Motor neuron (in vitro differentiated cells): ENCODE measurements at regions not wholly inside any gene's neighbourhood (a gene's known extent, or its start where the extent isn't known, plus 50 kb on each side); places are given as distances from the start of the nearest gene placed in this dataset.

ENCODE experiments used
- ATAC-seq, 8 experiments: fragments of 200-7000 bp; cut with Tn5 transposase; replicated peaks in 6 of 8; 2 replicates each; pipeline ENCODE4 v1.8.0; 2021; ENCODE audit warnings: mild to moderate bottlenecking in 8 of 8, moderate library complexity in 8 of 8
- H3K27ac ChIP-seq, 2 donors: fragments of 250-450 bp; sonication (Bioruptor Pico); 2 replicates each; pipeline ENCODE4 v1.9.0; 2021; ENCODE audit warnings: antibody characterized with exemption in 2 of 2, mild to moderate bottlenecking in 2 of 2, moderate library complexity in 1 of 2
- H3K4me1 ChIP-seq, 2 donors: fragments of 250-450 bp; sonication (Bioruptor Pico); replicated peaks in 1 of 2; 2 replicates each; pipeline ENCODE4 v1.6.1; 2021; ENCODE audit warnings: antibody characterized with exemption in 2 of 2, mild to moderate bottlenecking in 2 of 2, moderate library complexity in 1 of 2
- H3K4me3 ChIP-seq, 5 donors: fragments of 250-450 bp; sonication (Bioruptor Pico); 2 replicates each; pipeline ENCODE4 v1.9.0; 2021; ENCODE audit warnings: antibody characterized with exemption in 5 of 5, mild to moderate bottlenecking in 5 of 5, moderate library complexity in 4 of 5
- WGBS, 10 experiments: fragments of 450-650 bp; shearing (Covaris generic); methylation state at CpG; one replicate each; pipeline ENCODE4 v1.0.0; 2022; 5-methylcytosine and 5-hydroxymethylcytosine counted together
- in situ Hi-C, 9 experiments: fragments of 400-800 bp; cut with MboI; loops; one replicate each; pipeline ENCODE4 v1.15.0; 2021; ENCODE audit warnings: low sequenced_read_pairs in 9 of 9, low pct_unique_long_range_greater_than_20kb in 2 of 9; ENCODE audit not compliant: unreplicated experiment in 9 of 9

DNA sequence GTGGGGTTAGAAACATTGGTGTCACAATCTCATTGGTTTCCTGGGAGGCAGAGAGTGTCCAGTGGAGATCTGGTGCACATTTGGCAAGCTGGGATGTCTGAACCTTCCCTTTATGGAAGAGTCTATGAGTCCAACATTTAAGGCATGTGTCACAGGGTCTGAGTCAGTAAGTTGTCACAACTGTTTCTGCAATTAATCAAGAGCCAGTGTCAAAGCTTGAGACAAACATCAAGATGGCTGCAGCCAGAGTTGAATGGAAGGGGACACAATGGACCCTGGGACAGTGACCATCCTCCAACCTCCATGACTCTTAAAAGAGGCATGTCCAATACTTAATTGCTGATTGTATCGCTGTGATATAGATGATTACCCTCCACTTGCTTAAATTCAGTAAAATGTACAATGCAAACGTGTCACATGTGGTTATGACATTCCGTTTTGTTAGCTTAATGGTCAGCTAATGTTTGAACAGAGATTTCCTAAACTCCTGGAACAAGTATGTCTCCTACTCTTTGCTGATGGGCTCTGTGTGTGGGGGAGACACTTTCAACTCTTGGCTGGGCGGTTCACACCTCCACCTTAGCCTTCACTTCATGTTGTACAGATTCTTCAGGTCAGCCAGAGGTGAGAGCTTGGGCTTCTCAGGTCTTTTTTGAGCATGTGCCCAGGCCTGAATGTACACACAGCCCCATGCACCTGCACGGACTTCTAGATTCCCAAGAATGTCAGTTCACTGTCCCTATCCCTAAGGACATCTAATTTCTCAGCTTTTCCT, 79.9 kb upstream of the PRR23E start:
- in situ Hi-C loops, result no loop called here
- no peak for ATAC-seq
- H3K4me3 ChIP-seq, result no peak overlapping the region
- 39 to 83% (median 66%) methylated on average over 1 to 4 of the region's 5 CpGs; no CpG with 5 or more reads in 3 of the 10 experiments for WGBS, 10 experiments
- no peak overlapping the region for H3K27ac ChIP-seq
- peaks cover 4 to 8% of the 10 kb centered on the region in 2 donors for H3K4me1 ChIP-seq

- Histone ChIP-seq H3K27ac (no peak overlapping the region), H3K4me1 (peaks cover 4 to 8% of the 10 kb centered on the region in 2 donors), H3K4me3 (no peak overlapping the region)
- ATAC-seq, result peak in 1 of 8 experiments; percentile 29
- in situ Hi-C loops, result no loop called here
- WGBS, 10 experiments, result 46 to 100% (median 80%) methylated on average over 1 of the region's 1 CpG; no CpG with 5 or more reads in 5 of the 10 experiments
Measured at GRCh38 chr3:127113571-127113891, 79.4 kb upstream of the PRR23E start.

DNA sequence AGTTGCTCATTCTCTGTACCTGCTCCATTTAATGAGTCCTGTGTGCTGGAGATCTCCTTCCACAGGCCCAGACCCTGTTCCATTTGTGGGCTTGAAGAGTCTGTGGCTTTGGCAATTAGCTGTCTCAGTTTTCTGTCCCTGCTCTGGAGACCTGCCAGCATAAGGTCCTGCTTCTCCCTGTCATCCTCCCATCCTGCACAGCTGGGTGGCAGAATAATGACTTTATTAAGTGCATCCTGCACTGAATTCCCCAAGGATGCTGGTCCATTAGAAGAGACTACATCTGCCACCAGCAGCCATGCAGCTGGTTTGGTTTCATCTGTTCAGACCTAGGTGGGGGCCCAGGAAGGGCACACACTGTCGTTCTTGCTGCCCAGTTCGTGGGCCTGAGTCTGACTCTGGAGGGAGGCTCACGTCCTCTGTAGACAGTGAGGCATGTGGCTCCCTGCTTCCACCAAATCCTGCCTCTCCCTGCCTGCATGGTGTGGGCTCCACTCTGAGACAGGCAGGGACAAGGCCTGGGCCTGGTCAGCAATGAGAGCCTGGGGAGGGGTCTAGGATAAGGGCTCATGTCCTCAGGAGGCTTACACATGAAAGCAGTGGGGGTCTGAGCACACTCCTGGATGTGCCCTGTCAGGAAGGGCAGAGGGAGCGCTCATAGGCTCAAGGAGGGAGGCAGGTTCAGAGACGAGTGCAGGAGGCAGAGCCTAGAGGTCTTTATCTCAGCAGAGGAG, 78.4 kb upstream of the PRR23E start:
- ATAC-seq, result no peak
- Histone ChIP-seq H3K4me3 (no peak overlapping the region), H3K27ac (no peak overlapping the region), H3K4me1 (peaks cover 4 to 11% of the 10 kb centered on the region in 2 donors)
- in situ Hi-C loops, result no loop called here
- 7 to 100% (median 80%) methylated on average over 1 to 5 of the region's 5 CpGs; no CpG with 5 or more reads in 4 of the 10 experiments for WGBS, 10 experiments

GRCh38 chr3:127115691-127116351, 77.1 kb upstream of the PRR23E start:
- in situ Hi-C loops, result no loop called here
- WGBS, 10 experiments, result 71 to 100% (median 88%) methylated on average over 1 to 2 of the region's 3 CpGs; no CpG with 5 or more reads in 2 of the 10 experiments
- H3K4me1 ChIP-seq, result peaks cover 7 to 21% of the 10 kb centered on the region in 2 donors
- no peak overlapping the region for H3K27ac ChIP-seq
- no peak for ATAC-seq
- H3K4me3 ChIP-seq, result no peak overlapping the region

GRCh38 chr3:127118366-127118765, 74.6 kb upstream of the PRR23E start:
- H3K4me1 ChIP-seq, result peaks cover 4 to 16% of the 10 kb centered on the region in 2 donors
- 0 to 97% (median 59%) methylated on average over 1 to 3 of the region's 3 CpGs; no CpG with 5 or more reads in 3 of the 10 experiments for WGBS, 10 experiments
- H3K27ac ChIP-seq, result no peak overlapping the region
- H3K4me3 ChIP-seq, result no peak overlapping the region
- in situ Hi-C loops, result no loop called here
- ATAC-seq, result peak in 3 of 8 experiments; percentile 36 to 91 (median 38)

DNA sequence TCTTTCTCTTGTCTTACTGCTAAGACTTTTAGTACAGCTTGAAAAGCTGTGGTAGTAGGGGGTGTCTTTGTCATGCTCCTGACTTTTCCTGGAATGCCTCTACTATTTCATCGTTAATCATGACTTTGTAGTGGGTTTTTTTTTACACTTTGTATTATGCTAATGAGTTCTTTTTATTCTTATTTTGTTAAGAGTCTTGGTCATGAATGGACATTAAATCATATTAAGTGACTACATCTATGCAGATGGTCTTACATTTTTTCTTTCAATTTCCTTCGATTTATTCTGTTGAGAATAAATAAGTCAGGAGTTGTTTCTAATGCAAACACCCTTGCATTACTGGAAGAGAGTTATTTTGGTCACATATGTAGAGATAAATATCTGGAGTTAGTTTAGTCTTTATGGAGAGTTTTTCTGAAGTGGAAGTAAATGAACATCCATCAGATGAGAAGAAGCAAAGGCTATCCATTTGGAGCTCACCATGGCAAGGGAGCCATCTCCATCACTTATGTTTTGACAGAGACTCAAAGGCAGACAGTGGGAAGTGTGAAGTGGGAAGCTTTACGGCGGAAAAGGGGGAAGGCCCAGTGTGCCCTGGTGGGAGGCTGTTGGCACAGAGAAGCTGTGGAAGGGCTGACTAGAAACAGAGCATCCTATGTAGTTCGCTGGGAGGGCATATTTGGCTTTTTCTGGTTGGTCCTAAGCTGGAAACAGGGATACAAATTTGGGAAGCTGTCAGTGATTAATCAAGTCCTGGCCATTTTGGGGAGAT, 73.1 kb upstream of the PRR23E start:
- WGBS, 10 experiments, result 30 to 57% (median 39%) methylated on average over 1 to 5 of the region's 5 CpGs
- Histone ChIP-seq H3K4me1 (peaks cover 4 to 16% of the 10 kb centered on the region in 2 donors), H3K4me3 (no peak overlapping the region), H3K27ac (no peak overlapping the region)
- peak in 5 of 8 experiments; percentile 45 to 61 (median 55) for ATAC-seq
- in situ Hi-C loops, result no loop called here

DNA sequence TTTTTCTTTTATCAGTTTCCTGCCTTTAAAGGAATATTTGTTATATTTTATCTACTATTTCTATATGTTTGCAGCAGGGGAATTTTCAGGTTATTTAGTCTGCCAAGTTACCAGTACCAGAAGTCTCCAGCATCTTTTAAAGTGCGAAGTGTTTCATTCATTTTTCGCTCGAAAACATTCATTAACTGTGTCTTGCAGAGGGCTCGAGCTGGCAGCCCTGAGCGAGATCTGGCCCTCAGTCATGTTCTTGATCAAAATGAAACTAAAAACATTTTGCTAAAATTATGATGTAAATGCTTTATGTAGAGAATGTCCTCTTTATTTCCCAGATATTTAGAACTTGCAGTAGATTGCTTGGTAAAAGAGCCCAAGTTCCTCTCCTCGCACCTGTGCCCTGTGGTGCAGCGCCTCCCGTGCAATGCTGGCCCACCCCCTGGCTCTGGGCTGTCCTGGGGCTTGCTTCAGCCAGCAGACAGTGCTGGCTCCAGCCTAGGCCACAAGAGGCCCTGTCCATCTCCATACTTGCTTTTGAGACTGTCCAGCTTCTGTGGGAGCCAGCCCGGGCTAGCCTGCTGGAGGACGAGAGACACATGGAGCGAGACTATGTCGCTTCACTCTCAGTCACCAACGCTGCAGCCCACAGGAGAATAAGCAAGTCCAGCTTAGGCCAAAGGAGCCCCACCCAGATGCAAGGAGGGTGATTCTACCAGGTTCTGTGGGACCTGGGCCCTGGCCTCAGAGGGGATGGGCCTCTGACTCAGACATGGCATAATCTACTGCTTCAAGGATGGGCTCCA, 71.9 kb upstream of the PRR23E start:
- in situ Hi-C loops, result no loop called here
- Histone ChIP-seq H3K4me3 (no peak overlapping the region), H3K27ac (no peak overlapping the region), H3K4me1 (peaks cover 4 to 16% of the 10 kb centered on the region in 2 donors)
- peak in 2 of 8 experiments; percentile 37 to 41 for ATAC-seq
- WGBS, 10 experiments, result 71 to 98% (median 91%) methylated on average over 2 to 12 of the region's 13 CpGs

GRCh38 chr3:127121885-127122284, 71.0 kb upstream of the PRR23E start:
- in situ Hi-C loops, result no loop called here
- WGBS, 10 experiments, result 0 to 100% (median 86%) methylated on average over 1 of the region's 1 CpG; no CpG with 5 or more reads in 6 of the 10 experiments
- peaks cover 4 to 13% of the 10 kb centered on the region in 2 donors for H3K4me1 ChIP-seq
- no peak overlapping the region for H3K4me3 ChIP-seq
- H3K27ac ChIP-seq, result no peak overlapping the region
- ATAC-seq, result peak in 4 of 8 experiments; percentile 17 to 70 (median 36)

- in situ Hi-C loops, result no loop called here
- no peak for ATAC-seq
Measured at GRCh38 chr3:127123533-127123932, 69.4 kb upstream of the PRR23E start.

DNA sequence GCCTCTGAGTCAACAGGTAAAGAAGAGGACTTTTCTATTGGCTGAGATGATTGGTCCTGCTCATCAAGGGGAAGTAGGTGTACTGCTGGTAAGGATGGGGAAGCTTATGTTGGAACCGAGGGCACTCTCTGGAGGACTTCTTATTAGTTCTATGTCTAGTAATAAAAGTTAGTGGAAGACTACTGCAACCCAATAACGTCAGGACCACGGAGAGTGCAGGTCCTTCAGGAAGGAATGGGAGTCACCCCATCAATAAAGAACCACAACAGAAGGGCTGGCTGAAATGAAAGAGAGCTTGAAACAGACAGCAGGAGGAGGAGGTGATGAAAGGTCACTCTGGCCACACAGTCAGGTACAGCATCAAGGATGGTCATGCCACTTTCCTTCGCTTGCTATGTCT, 68.8 kb upstream of the PRR23E start:
- WGBS, 10 experiments, result 7 to 90% (median 36%) methylated on average over 1 to 4 of the region's 4 CpGs; no CpG with 5 or more reads in 2 of the 10 experiments
- in situ Hi-C loops, result no loop called here
- Histone ChIP-seq H3K27ac (no peak overlapping the region), H3K4me1 (peaks cover 4 to 13% of the 10 kb centered on the region in 2 donors), H3K4me3 (no peak overlapping the region)
- ATAC-seq, result peak in 3 of 8 experiments; percentile 17 to 43 (median 31)

More at GRCh38 chr3:127123533-127123932, 69.4 kb upstream of the PRR23E start:
- Histone ChIP-seq H3K27ac (no peak overlapping the region), H3K4me3 (no peak overlapping the region), H3K4me1 (peaks cover 4 to 13% of the 10 kb centered on the region in 2 donors)
- WGBS, 10 experiments, result 46 to 100% (median 85%) methylated on average over 1 to 2 of the region's 2 CpGs; no CpG with 5 or more reads in 2 of the 10 experiments

DNA sequence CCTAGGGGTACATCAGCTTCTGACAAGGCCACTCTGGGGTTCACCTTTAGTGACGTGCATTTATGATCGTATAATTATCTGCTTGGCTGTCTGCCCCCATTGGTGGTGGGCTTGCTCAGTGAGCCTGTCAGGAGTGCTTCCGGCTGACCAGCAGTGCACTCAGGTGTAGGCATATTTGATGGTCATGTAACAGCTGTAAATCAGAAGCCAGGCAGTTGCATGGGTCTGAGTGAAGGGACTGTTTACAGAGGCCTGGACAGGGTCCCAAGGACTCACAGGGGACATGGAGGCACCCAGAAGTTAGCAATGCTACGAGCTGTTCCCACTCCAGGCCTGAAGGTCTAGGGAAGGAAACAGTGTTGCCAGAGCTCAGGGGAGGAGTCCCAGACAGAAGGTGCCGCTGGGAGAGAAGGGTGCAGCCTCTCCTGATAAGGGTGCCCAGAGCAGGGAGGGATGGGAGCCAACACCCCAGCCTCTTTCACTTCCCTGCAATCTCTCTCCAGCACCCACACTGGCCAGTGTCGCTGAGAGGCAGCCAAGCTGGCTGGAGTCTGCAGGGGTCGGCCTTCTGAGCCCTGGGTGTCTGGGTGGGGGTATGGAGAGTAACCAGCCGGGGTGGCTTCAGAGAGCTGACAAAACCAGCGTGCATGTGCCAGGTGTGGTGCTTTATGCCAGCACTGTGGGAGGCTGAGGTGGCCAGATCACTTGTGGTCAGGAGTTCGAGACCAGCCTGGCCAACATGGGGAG, 61.3 kb upstream of the PRR23E start:
- no peak for ATAC-seq
- 48 to 100% (median 85%) methylated on average over 1 to 6 of the region's 10 CpGs; no CpG with 5 or more reads in 5 of the 10 experiments for WGBS, 10 experiments

More for the DNA sequence above, 61.3 kb upstream of the PRR23E start:
- no peak overlapping the region for H3K27ac ChIP-seq
- in situ Hi-C loops, result no loop called here
- H3K4me1 ChIP-seq, result peaks cover 30 to 39% of the 10 kb centered on the region in 2 donors
- no peak overlapping the region for H3K4me3 ChIP-seq
